Lower lobe of right lung (tissue), 2 donors: ENCODE measurements at regions not wholly inside any gene's neighbourhood (a gene's known extent, or its start where the extent isn't known, plus 50 kb on each side); places are given as distances from the start of the nearest gene placed in this dataset.

ENCODE experiments used
- ATAC-seq, 2 donors: fragments of 200-7000 bp; cut with Tn5 transposase; one replicate each; pipeline ENCODE4 v1.9.1; 2020 to 2022; ENCODE audit warnings: mild to moderate bottlenecking in 2 of 2, moderate library complexity in 2 of 2
- DNase-seq: peaks from one replicate; pipeline ENCODE4 v3.0.0-alpha.2; 2020
- H3K27ac ChIP-seq: fragments of 200-600 bp; one replicate; pipeline ENCODE4 v1.8.0; 2022
- H3K27me3 ChIP-seq: fragments of 200-600 bp; one replicate; pipeline ENCODE4 v1.8.0; 2022; ENCODE audit warnings: low read depth
- H3K36me3 ChIP-seq: fragments of 200-600 bp; one replicate; pipeline ENCODE4 v1.8.0; 2022; ENCODE audit warnings: mild to moderate bottlenecking
- H3K4me1 ChIP-seq: fragments of 200-600 bp; one replicate; pipeline ENCODE4 v1.8.0; 2022
- H3K4me3 ChIP-seq: fragments of 200-600 bp; one replicate; pipeline ENCODE4 v1.8.0; 2022; ENCODE audit warnings: mild to moderate bottlenecking
- H3K9me3 ChIP-seq: fragments of 200-600 bp; one replicate; pipeline ENCODE4 v1.8.0; 2022
- CTCF ChIP-seq: fragments of 200-600 bp; IDR thresholded peaks from one replicate; pipeline ENCODE4 v1.8.0; 2022; ENCODE audit warnings: antibody characterized with exemption, mild to moderate bottlenecking
- intact Hi-C: fragments of 100-400 bp; cut with DNase I; formaldehyde crosslinking; loops from one replicate; pipeline ENCODE4 v1.11.0; 2022
- donor health status: DM: no; HTN: yes; CAD: no; lungs with severe emphysema.

- Histone ChIP-seq H3K36me3 (no peaks in the 10 kb centered on the region), H3K4me3 (no peak overlapping the region), H3K27ac (no peak overlapping the region), H3K4me1 (peaks cover 16% of the 10 kb centered on the region), H3K9me3 (no peaks in the 10 kb centered on the region), H3K27me3 (no peaks in the 10 kb centered on the region)
- intact Hi-C loops, result no loop called here
- no peak for TF ChIP-seq CTCF
- ATAC-seq (no peak), DNase-seq (no peak)
These were observed 126.1 kb upstream of the MED13L start for GRCh38 chr12:116403546-116403945.

DNA sequence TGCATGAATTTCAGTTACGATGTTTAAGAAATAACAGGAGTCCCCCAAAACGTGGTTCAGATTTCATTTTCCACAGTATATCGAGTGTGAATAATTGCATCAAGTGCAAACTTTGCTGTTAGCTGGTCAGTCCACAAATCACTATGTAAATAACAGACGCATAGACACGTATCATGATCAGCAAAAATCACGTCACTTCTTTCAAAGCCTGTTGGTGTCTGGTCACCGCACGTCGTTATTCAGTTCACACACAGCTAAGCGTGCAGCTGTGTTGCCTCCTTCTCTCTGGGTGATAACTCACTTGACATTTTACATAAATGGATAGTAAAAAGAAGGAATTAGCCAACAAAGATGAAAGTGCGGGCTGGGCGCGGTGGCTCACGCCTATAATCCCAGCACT is 126.8 kb upstream of the MED13L start:
- no peak overlapping the region for H3K4me3 ChIP-seq
- H3K27me3 ChIP-seq, result no peaks in the 10 kb centered on the region
- no peaks in the 10 kb centered on the region for H3K9me3 ChIP-seq
- peaks cover 16% of the 10 kb centered on the region for H3K4me1 ChIP-seq
- TF ChIP-seq CTCF, result no peak
- no peaks in the 10 kb centered on the region for H3K36me3 ChIP-seq
- DNase-seq (no peak), ATAC-seq (no peak)
- intact Hi-C loops, result no loop called here
- no peak overlapping the region for H3K27ac ChIP-seq

DNA sequence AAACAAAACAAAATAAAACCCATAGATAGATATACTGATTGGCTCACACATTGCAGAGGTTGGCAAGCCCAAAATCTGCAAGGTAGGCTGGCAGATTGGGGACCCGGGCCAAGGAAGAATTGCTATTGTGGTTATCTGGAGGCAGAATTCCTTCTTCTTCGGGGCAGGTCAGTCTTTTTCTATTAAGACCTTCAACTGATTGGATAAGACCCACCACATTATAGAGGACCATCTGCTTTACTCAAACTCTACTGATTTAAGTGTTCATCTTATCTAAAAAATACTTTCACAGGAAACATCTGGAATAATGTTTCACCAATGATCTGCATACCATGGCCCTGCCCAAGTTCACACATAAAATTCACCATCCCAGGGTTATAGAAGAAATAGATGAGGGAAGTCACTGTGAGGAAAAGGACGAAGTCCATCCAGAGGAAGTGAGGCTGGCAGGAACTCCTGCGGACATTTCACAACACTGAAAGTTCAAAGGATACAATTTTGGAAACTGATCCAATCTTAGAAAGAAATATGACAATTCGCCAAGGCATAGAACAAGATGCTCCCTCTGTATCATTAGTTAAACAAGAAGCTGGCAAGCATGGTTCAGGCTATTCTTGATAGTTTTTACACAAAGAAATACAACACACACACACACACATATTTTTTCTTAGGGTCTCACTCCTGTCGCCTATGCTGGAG is 127.6 kb upstream of the MED13L start:
- ATAC-seq (no peak), DNase-seq (no peak)
- Histone ChIP-seq H3K27ac (no peak overlapping the region), H3K4me1 (peaks cover 16% of the 10 kb centered on the region), H3K36me3 (no peaks in the 10 kb centered on the region), H3K9me3 (no peaks in the 10 kb centered on the region), H3K27me3 (no peaks in the 10 kb centered on the region), H3K4me3 (no peak overlapping the region)
- TF ChIP-seq CTCF, result no peak
- intact Hi-C loops, result no loop called here

DNA sequence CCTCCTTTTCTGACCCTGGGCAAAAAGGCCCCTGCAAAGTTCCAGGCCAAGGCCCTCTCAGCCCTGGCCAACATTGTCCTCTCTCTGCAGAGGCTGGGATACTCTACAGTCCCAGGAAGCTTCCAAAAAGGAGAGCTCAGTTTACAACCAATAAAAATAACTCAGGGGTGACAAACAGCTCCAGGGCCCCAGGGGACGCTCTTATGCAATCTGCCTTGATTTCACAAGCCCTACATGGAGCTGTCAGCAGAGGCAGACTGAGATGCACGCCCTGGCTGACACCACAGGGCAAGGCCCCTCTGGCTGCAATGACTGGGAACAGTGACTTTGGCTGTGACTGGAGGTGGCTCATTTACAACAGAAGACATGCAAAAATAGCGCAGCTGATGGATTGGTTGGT is 129.0 kb upstream of the MED13L start:
- TF ChIP-seq CTCF, result no peak
- H3K27ac ChIP-seq, result no peak overlapping the region
- intact Hi-C loops, result no loop called here
- peaks cover 16% of the 10 kb centered on the region for H3K4me1 ChIP-seq
- peak; percentile 76 to 84 for ATAC-seq
- DNase-seq, result peak; percentile 77
- no peaks in the 10 kb centered on the region for H3K9me3 ChIP-seq
- H3K36me3 ChIP-seq, result no peaks in the 10 kb centered on the region
- no peak overlapping the region for H3K4me3 ChIP-seq
- no peaks in the 10 kb centered on the region for H3K27me3 ChIP-seq

GRCh38 chr12:116408489-116409250 is 131.2 kb upstream of the MED13L start:
- Histone ChIP-seq H3K4me3 (no peak overlapping the region), H3K4me1 (peaks cover 16% of the 10 kb centered on the region), H3K9me3 (no peaks in the 10 kb centered on the region), H3K27ac (no peak overlapping the region), H3K27me3 (no peaks in the 10 kb centered on the region), H3K36me3 (no peaks in the 10 kb centered on the region)
- no peak for TF ChIP-seq CTCF
- DNase-seq (no peak), ATAC-seq (no peak)
- intact Hi-C loops, result no loop called here
